ENCODE measurements at regions not wholly inside any gene's neighbourhood (a gene's known extent, or its start where the extent isn't known, plus 50 kb on each side); places are given as distances from the start of the nearest gene placed in this dataset.
"Not testable (repeated sequence)": the region's sequence is repeated elsewhere in the genome, so short reads cannot be mapped to it uniquely, and the experiment has no call there.

GRCh38 chr22:45061332-45061731, 51.5 kb upstream of the PHF21B start:
- FAIRE-seq = no peak

- FAIRE-seq = no peak
These were observed 54.8 kb upstream of the PHF21B start for GRCh38 chr22:45064313-45065278.

- no peak for FAIRE-seq
These were observed 55.9 kb upstream of the PHF21B start for GRCh38 chr22:45065726-45066125.

- FAIRE-seq = no peak
These were observed 57.9 kb upstream of the PHF21B start for GRCh38 chr22:45067731-45068130.

GRCh38 chr22:45069925-45070324, 60.1 kb upstream of the PHF21B start:
- FAIRE-seq = no peak

GRCh38 chr22:45071618-45072017, 61.8 kb upstream of the PHF21B start:
- no peak for FAIRE-seq

GRCh38 chr22:45072322-45072903, 62.6 kb upstream of the PHF21B start:
- FAIRE-seq = no peak

GRCh38 chr22:45073064-45073463, 63.3 kb upstream of the PHF21B start:
- no peak for FAIRE-seq

GRCh38 chr22:45077286-45077685, 67.5 kb upstream of the PHF21B start:
- FAIRE-seq = no peak

- FAIRE-seq = no peak
These were observed 68.1 kb upstream of the PHF21B start for GRCh38 chr22:45077826-45078334.

GRCh38 chr22:45082795-45083194, 73.0 kb upstream of the PHF21B start:
- no peak for FAIRE-seq

- no peak for FAIRE-seq
These were observed 74.0 kb upstream of the PHF21B start for GRCh38 chr22:45083659-45084305.

- no peak for FAIRE-seq
These were observed 74.7 kb upstream of the PHF21B start for GRCh38 chr22:45084400-45084920.

GRCh38 chr22:45087802-45088201, 75.9 kb upstream of the NUP50 start:
- no peak for FAIRE-seq

- FAIRE-seq = no peak
These were observed 75.1 kb upstream of the NUP50 start for GRCh38 chr22:45088576-45088975.

- FAIRE-seq = no peak
These were observed 73.2 kb upstream of the NUP50 start for GRCh38 chr22:45090497-45090910.

- no peak for FAIRE-seq
These were observed 72.4 kb upstream of the NUP50 start for GRCh38 chr22:45091254-45091854.

- FAIRE-seq = not testable (repeated sequence)
These were observed 71.8 kb upstream of the NUP50 start for GRCh38 chr22:45091875-45092274.

GRCh38 chr22:45092644-45093043, 71.1 kb upstream of the NUP50 start:
- no peak for FAIRE-seq

- no peak for FAIRE-seq
These were observed 70.1 kb upstream of the NUP50 start for GRCh38 chr22:45093609-45094008.

- FAIRE-seq = no peak
These were observed 69.5 kb upstream of the NUP50 start for GRCh38 chr22:45094081-45094720.

GRCh38 chr22:45094825-45095224, 68.9 kb upstream of the NUP50 start:
- FAIRE-seq = no peak
